Right cardiac atrium (tissue), 5 donors: ENCODE measurements at regions not wholly inside any gene's neighbourhood (a gene's known extent, or its start where the extent isn't known, plus 50 kb on each side); places are given as distances from the start of the nearest gene placed in this dataset.
A peak's percentile ranks its signal among the peaks of the same experiment; 100 is the strongest.

Experiments
- ATAC-seq, 2 donors: fragments of 200-7000 bp; cut with Tn5 transposase; one replicate each; pipeline versions ENCODE4 v1.8.0 to v1.9.1; 2020; ENCODE audit warnings: moderate library complexity in 2 of 2, mild to moderate bottlenecking in 1 of 2
- DNase-seq, 3 donors: peaks; one replicate each; pipeline ENCODE4 v3.0.0-alpha.2; 2020
- H3K27ac ChIP-seq: one replicate; pipeline ENCODE4 v1.5.1; 2013; ENCODE audit warnings: mild to moderate bottlenecking, low read length, control low read depth, moderate library complexity
- H3K27me3 ChIP-seq: one replicate; pipeline ENCODE4 v1.6.1; 2013; ENCODE audit not compliant: control insufficient read depth, insufficient read depth
- H3K4me1 ChIP-seq: one replicate; pipeline ENCODE4 v1.6.1; 2013; ENCODE audit warnings: low read length; ENCODE audit not compliant: control insufficient read depth, insufficient read depth
- H3K4me3 ChIP-seq: one replicate; pipeline ENCODE4 v1.5.1; 2013; ENCODE audit warnings: low read length, control low read depth
- H3K9me3 ChIP-seq: one replicate; pipeline ENCODE4 v1.6.1; 2013; ENCODE audit warnings: low read length; ENCODE audit not compliant: control insufficient read depth
- WGBS: extraction: QIAGEN DNeasy Blood & Tissue Kit; methylation state at CpG from one replicate; pipeline ENCODE4 v1.1.7; 2013; 5-methylcytosine and 5-hydroxymethylcytosine counted together
- intact Hi-C, 4 donors: fragments of 100-400 bp; cut with DNase I; formaldehyde crosslinking; loops; one replicate each; pipeline versions ENCODE4 v1.11.0 to v1.14.0; 2022 to 2023
- donor health status: healthy with polysubstance abuse.
- donor health status: DM: no; HTN: yes; CAD: no.
- donor health status: DM: no; HTN: no; CAD: no.
- donor health status: DM: no; HTN: yes; CAD: no; lungs with severe emphysema.
- donor health status: DM: yes; HTN: yes; CAD: no.

DNA sequence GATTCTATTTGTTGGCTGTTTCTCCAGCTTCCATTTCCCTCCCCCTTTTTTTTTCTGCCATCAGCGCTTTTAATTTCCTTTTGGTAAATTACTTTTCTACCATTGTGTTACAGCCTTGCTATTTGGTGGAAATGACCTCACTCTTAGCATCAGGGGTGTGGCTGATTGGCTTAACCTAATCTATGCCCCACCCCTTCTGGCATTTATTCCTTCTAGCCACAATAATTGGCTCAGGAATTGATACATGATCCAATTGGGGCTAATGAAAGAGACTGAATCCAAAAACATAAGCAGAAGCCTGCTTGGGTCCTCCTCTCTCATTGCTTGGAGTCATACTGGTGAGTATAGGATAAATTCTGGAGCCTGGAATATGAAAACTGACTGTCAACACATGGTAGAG, 402.4 kb upstream of the LRRC4C start:
- no peak overlapping the region for H3K4me3 ChIP-seq
- no peaks in the 10 kb centered on the region for H3K27me3 ChIP-seq
- no peak overlapping the region for H3K27ac ChIP-seq
- DNase-seq (peak in 1 of 3 donors; percentile 10), ATAC-seq (peak; percentile 55 to 74)
- intact Hi-C loops, result no loop called here
- no peaks in the 10 kb centered on the region for H3K4me1 ChIP-seq
- H3K9me3 ChIP-seq, result no peaks in the 10 kb centered on the region
- 43% methylated on average over 1 of the region's 1 CpG for WGBS

DNA sequence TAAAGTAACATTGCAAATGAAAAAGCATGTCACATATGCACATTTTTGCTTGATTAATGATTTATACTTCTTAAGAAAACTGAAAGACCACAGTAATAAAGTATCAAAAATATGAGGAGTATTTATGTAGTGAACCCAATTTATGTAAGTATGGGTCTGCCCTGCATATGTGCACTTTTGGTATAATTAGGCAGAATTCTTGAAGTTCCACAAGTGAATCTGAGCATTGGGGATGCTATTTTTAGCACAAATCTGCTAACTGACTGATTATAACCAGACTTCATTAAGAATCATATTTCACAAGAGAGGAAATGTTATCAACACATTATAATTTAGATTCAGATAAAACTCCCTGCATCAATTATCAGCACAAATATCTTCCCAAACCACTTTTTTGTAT, 407.1 kb upstream of the LRRC4C start:
- H3K9me3 ChIP-seq, result no peaks in the 10 kb centered on the region
- intact Hi-C loops, result no loop called here
- no peaks in the 10 kb centered on the region for H3K4me1 ChIP-seq
- H3K4me3 ChIP-seq, result no peak overlapping the region
- DNase-seq (no peak), ATAC-seq (no peak)
- no peaks in the 10 kb centered on the region for H3K27me3 ChIP-seq
- no peak overlapping the region for H3K27ac ChIP-seq

GRCh38 chr11:41868606-41869005, 409.2 kb upstream of the LRRC4C start:
- ATAC-seq, result no peak
- no peaks in the 10 kb centered on the region for H3K27me3 ChIP-seq
- intact Hi-C loops, result no loop called here

DNA sequence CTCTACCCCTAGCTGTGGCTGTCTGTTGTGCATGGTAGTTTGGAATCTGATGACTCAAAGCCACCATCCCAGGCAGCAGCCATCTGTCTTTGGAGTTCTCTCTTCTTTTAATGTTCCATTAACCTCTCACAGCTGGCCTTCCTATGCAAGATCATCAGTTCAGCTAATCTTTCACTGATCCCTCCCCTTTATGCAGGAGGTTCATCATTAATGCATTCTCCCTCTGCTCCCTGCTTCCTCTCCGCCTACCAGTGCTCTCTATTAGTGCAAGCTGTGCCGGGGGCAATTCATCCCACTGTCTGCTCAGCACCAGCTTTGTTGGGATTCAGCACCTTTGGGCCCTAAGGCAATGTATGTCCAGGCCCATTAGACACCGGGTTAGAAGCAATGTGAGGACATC, 413.0 kb upstream of the LRRC4C start:
- Histone ChIP-seq H3K4me1 (no peaks in the 10 kb centered on the region), H3K27me3 (no peaks in the 10 kb centered on the region), H3K27ac (no peak overlapping the region), H3K4me3 (no peak overlapping the region), H3K9me3 (no peaks in the 10 kb centered on the region)
- DNase-seq (no peak), ATAC-seq (no peak)
- 81% methylated on average over 3 of the region's 3 CpGs for WGBS
- intact Hi-C loops, result no loop called here

More at GRCh38 chr11:41868606-41869005, 409.2 kb upstream of the LRRC4C start:
- no peak overlapping the region for H3K4me3 ChIP-seq
- H3K9me3 ChIP-seq, result no peaks in the 10 kb centered on the region
- no peak for DNase-seq
- WGBS, result 78% methylated on average over 4 of the region's 4 CpGs
- no peaks in the 10 kb centered on the region for H3K4me1 ChIP-seq
- H3K27ac ChIP-seq, result no peak overlapping the region

DNA sequence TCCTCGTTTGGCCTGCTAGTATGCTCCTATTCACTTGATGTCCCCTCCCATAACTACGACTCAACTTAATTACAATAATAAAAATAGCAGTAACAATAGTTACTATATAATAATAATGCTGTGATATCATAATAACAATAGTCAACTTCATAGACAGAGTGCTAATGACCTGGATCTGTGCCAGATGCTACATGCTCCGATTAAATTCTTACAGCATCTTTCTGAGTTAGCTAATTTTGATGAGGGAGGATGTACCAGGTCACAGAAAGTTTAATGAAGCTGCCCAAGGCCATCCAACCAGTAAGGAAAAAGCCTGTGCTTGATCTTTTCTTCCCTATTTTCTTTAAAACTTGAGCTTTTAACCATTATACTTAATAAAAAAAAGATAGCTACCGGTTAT, 413.4 kb upstream of the LRRC4C start:
- Histone ChIP-seq H3K27me3 (no peaks in the 10 kb centered on the region), H3K4me3 (no peak overlapping the region), H3K27ac (no peak overlapping the region), H3K9me3 (no peaks in the 10 kb centered on the region), H3K4me1 (no peaks in the 10 kb centered on the region)
- whole genome bisulfite sequencing, result 67% methylated on average over 4 of the region's 4 CpGs
- no peak for DNase-seq
- no peak for ATAC-seq
- intact Hi-C loops, result no loop called here

DNA sequence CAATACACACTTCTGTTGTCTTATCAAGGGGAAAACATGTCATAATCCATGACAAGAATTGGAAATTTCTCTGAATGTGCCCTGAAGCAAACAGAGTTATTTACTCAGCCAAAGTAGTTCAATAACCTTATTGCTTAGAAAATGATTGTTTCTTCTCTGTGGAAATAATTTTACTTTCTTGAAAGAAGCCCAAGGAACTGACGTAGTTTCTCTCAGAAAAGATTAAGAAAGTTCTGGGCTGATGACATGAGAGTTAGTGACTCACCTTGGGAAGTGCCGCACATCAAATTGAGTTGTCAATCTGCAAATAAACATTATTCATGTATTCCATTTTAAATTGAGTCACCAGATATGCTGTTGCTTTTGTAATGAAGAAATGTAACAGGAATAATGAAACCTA, 418.6 kb upstream of the LRRC4C start:
- DNase-seq (no peak), ATAC-seq (no peak)
- no peak overlapping the region for H3K4me3 ChIP-seq
- H3K4me1 ChIP-seq, result no peaks in the 10 kb centered on the region
- no peak overlapping the region for H3K27ac ChIP-seq
- intact Hi-C loops, result no loop called here
- H3K9me3 ChIP-seq, result no peaks in the 10 kb centered on the region
- H3K27me3 ChIP-seq, result no peaks in the 10 kb centered on the region
- WGBS, result 79% methylated on average over 2 of the region's 2 CpGs

GRCh38 chr11:41879214-41879613, 419.8 kb upstream of the LRRC4C start:
- Histone ChIP-seq H3K4me1 (no peaks in the 10 kb centered on the region), H3K27ac (no peak overlapping the region), H3K4me3 (no peak overlapping the region), H3K9me3 (no peaks in the 10 kb centered on the region), H3K27me3 (no peaks in the 10 kb centered on the region)
- no peak for DNase-seq
- intact Hi-C loops, result no loop called here
- no peak for ATAC-seq

GRCh38 chr11:41895081-41895480, 435.6 kb upstream of the LRRC4C start:
- H3K4me3 ChIP-seq, result no peak overlapping the region
- no peaks in the 10 kb centered on the region for H3K4me1 ChIP-seq
- H3K27ac ChIP-seq, result no peak overlapping the region
- ATAC-seq, result no peak
- no peak for DNase-seq
- H3K27me3 ChIP-seq, result no peaks in the 10 kb centered on the region
- intact Hi-C loops, result no loop called here
- H3K9me3 ChIP-seq, result peaks cover 2% of the 10 kb centered on the region

GRCh38 chr11:41897991-41898390, 438.5 kb upstream of the LRRC4C start:
- intact Hi-C loops, result no loop called here
- Histone ChIP-seq H3K9me3 (peaks cover 2% of the 10 kb centered on the region), H3K4me1 (no peaks in the 10 kb centered on the region), H3K27ac (no peak overlapping the region), H3K4me3 (no peak overlapping the region), H3K27me3 (no peaks in the 10 kb centered on the region)
- no peak for ATAC-seq
- no peak for DNase-seq
- 36% methylated on average over 2 of the region's 2 CpGs for WGBS

GRCh38 chr11:41917900-41918299, 458.4 kb upstream of the LRRC4C start:
- no peaks in the 10 kb centered on the region for H3K27me3 ChIP-seq
- H3K4me1 ChIP-seq, result no peaks in the 10 kb centered on the region
- no peaks in the 10 kb centered on the region for H3K9me3 ChIP-seq
- H3K4me3 ChIP-seq, result no peak overlapping the region
- WGBS, result 77% methylated on average over 5 of the region's 5 CpGs
- intact Hi-C loops, result no loop called here
- DNase-seq (no peak), ATAC-seq (no peak)
- H3K27ac ChIP-seq, result no peak overlapping the region

- ATAC-seq (no peak), DNase-seq (no peak)
- WGBS, result 50% methylated on average over 2 of the region's 2 CpGs
- Histone ChIP-seq H3K4me3 (no peak overlapping the region), H3K4me1 (no peaks in the 10 kb centered on the region), H3K27ac (no peak overlapping the region), H3K27me3 (no peaks in the 10 kb centered on the region), H3K9me3 (no peaks in the 10 kb centered on the region)
- intact Hi-C loops, result no loop called here
Measured at GRCh38 chr11:41920374-41920773, 460.9 kb upstream of the LRRC4C start.

GRCh38 chr11:41921746-41922390, 462.4 kb upstream of the LRRC4C start:
- intact Hi-C loops, result no loop called here
- Histone ChIP-seq H3K27ac (no peak overlapping the region), H3K4me1 (no peaks in the 10 kb centered on the region), H3K27me3 (no peaks in the 10 kb centered on the region), H3K9me3 (no peaks in the 10 kb centered on the region), H3K4me3 (no peak overlapping the region)
- ATAC-seq (no peak), DNase-seq (no peak)
- WGBS, result 55% methylated on average over 2 of the region's 2 CpGs
